Right atrium auricular region (tissue), 2 donors: ENCODE measurements at regions not wholly inside any gene's neighbourhood (a gene's known extent, or its start where the extent isn't known, plus 50 kb on each side); places are given as distances from the start of the nearest gene placed in this dataset.

Experiments
- DNase-seq: peaks from one replicate; pipeline ENCODE4 v3.0.0-alpha.2; 2019; ENCODE audit warnings: low spot score
- H3K27ac ChIP-seq, 2 donors: fragments of 200-600 bp; sonication (generic); 1 replicate in 1 of 2; 2 replicates in 1 of 2; pipeline ENCODE4 v1.5.1; 2016 to 2019
- H3K27me3 ChIP-seq, 2 donors: fragments of 200-600 bp; sonication (generic); one replicate each; pipeline versions ENCODE4 v1.5.1 to v1.6.0; 2017 to 2019
- H3K36me3 ChIP-seq: fragments of 200-600 bp; sonication (generic); one replicate; pipeline ENCODE4 v1.5.1; 2016
- H3K4me1 ChIP-seq, 2 donors: fragments of 200-600 bp; sonication (generic); one replicate each; pipeline versions ENCODE4 v1.5.1 to v1.6.0; 2017 to 2019
- H3K4me3 ChIP-seq, 2 donors: fragments of 200-600 bp; sonication (generic); 1 replicate in 1 of 2; 2 replicates in 1 of 2; pipeline ENCODE4 v1.5.1; 2017 to 2019; ENCODE audit warnings: mild to moderate bottlenecking in 1 of 2, moderate library complexity in 1 of 2
- H3K9me3 ChIP-seq, 2 donors: fragments of 200-600 bp; sonication (generic); one replicate each; pipeline ENCODE4 v1.5.1; 2019
- TF ChIP-seq, protein P1 (sequence below), 2 donors: fragments of 200-600 bp; sonication (generic); IDR thresholded peaks; one replicate each; pipeline ENCODE4 v1.5.1; 2019; ENCODE audit warnings: antibody characterized with exemption in 2 of 2

DNA sequence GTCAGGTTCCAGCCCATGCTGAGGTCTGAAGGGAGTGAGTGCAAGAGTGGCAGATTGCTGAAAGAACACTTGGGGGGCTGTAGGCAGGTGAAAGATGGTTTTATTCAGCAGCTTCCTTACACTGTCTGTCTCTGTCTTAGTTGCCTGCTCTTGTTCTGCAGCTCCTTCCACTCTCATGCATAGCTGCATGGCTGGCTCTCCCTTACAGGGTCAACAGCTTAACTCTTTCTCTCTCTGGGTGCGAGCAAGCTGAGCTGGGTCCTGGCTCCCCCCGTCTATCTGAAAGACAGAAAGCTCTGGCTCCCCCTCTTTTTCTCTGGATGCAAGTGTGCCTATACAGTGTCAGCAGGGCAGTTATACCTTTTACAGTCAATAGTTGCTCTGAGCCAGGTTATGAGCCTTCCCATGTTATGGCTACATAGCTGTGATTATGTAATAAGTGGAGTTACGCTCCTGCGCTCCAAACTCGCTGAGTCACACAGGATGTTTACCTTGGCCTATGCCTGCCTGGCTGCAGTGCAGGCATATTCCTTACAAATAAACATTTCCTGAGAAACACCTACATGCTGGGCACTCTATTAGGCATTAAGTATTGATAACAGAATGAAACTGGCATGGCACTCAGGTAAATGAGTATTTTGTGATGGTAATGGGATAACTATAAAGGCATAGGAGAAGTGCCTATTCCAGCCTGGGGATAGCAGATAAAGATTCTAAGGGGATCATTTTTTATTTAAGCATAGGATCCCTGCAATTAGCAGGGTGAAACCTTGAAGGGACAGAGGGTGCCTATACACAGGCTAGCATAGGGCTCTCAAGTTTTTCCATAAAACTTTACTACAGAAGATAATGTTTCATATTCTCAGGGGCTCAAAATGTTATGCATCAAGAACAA is 826.9 kb upstream of the PCDH9 start:
- H3K36me3 ChIP-seq, result no peaks in the 10 kb centered on the region
- no peaks in the 10 kb centered on the region for H3K9me3 ChIP-seq
- no peaks in the 10 kb centered on the region for H3K27me3 ChIP-seq
- TF ChIP-seq, protein P1, sequence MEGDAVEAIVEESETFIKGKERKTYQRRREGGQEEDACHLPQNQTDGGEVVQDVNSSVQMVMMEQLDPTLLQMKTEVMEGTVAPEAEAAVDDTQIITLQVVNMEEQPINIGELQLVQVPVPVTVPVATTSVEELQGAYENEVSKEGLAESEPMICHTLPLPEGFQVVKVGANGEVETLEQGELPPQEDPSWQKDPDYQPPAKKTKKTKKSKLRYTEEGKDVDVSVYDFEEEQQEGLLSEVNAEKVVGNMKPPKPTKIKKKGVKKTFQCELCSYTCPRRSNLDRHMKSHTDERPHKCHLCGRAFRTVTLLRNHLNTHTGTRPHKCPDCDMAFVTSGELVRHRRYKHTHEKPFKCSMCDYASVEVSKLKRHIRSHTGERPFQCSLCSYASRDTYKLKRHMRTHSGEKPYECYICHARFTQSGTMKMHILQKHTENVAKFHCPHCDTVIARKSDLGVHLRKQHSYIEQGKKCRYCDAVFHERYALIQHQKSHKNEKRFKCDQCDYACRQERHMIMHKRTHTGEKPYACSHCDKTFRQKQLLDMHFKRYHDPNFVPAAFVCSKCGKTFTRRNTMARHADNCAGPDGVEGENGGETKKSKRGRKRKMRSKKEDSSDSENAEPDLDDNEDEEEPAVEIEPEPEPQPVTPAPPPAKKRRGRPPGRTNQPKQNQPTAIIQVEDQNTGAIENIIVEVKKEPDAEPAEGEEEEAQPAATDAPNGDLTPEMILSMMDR (IDR thresholded peaks at IDR 0.05), result no peak
- H3K4me1 ChIP-seq, result no peaks in the 10 kb centered on the region
- H3K4me3 ChIP-seq, result no peak overlapping the region
- H3K27ac ChIP-seq, result no peak overlapping the region
- no peak for DNase-seq

DNA sequence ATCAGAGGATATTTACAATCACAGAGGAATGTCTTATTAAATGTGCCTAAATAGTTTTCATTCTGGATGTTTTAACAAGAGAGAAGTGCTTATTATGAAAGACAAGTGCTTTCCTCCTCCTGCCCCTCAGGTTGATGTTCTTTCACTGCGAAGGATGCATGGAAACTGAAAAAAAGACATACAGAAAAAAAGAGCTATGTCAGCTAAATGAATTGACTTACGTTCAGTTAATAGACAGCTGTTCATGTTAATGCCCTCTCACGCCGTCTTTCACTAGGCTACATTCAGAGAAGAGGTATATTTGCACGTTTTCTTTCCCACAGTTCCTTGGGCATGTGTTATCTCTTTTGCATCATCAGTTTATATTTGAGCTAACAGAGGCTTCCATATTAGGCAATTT is 821.8 kb upstream of the PCDH9 start:
- H3K27me3 ChIP-seq, result no peaks in the 10 kb centered on the region
- H3K4me3 ChIP-seq, result no peak overlapping the region
- no peak overlapping the region for H3K27ac ChIP-seq
- H3K36me3 ChIP-seq, result no peaks in the 10 kb centered on the region
- H3K9me3 ChIP-seq, result no peaks in the 10 kb centered on the region
- TF ChIP-seq, protein P1 (IDR thresholded peaks at IDR 0.05), result no peak
- no peak for DNase-seq
- no peaks in the 10 kb centered on the region for H3K4me1 ChIP-seq

DNA sequence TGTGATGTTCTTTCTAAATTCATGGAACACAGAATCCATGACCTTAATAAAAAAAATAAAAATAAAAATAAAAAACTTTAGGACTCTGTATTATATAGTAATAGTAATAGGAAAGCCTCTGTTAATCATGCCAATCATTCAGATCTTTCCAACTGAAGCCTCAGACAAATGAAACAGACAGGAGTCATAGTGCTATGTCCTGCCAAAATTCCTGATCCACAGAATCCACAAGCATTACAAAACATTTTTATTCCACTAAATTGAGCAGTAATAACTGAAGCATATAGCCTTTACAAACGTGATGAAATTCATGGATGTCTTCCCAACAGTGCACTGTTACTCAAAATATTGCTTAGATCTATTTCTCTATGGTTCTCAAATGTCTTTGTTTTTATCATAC is 820.6 kb upstream of the PCDH9 start:
- no peaks in the 10 kb centered on the region for H3K9me3 ChIP-seq
- no peaks in the 10 kb centered on the region for H3K4me1 ChIP-seq
- no peak overlapping the region for H3K27ac ChIP-seq
- no peaks in the 10 kb centered on the region for H3K27me3 ChIP-seq
- no peaks in the 10 kb centered on the region for H3K36me3 ChIP-seq
- H3K4me3 ChIP-seq, result no peak overlapping the region
- DNase-seq, result no peak
- TF ChIP-seq, protein P1 (IDR thresholded peaks at IDR 0.05), result no peak

DNA sequence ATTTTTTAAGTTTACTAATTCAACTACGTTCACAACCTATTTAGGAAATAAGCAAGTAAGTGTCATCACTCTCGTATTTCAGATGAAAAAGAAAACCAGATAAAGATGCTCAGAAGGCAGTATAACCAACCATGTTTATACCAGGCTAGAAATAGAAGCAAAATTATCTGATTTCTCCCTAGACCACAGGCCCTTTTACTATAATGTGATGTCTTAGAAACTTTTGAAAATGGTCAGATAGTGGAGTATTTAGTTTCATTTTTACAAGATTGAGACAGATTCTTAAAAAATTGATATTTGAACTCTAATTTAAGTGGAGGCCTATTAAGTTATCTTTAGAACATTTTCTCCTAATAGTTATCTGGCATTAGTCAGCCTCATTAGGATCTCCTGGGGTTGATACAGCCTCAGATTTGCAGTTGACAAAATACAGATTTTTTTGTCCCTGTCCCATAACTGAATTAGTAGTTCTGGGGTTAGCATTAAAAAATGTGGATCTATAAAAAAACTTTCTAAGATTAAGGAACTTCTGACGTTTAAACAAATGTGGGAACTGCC is 818.7 kb upstream of the PCDH9 start:
- Histone ChIP-seq H3K27ac (no peak overlapping the region), H3K4me1 (no peaks in the 10 kb centered on the region), H3K9me3 (no peaks in the 10 kb centered on the region), H3K4me3 (no peak overlapping the region), H3K27me3 (no peaks in the 10 kb centered on the region), H3K36me3 (no peaks in the 10 kb centered on the region)
- no peak for DNase-seq
- TF ChIP-seq, protein P1 (IDR thresholded peaks at IDR 0.05), result no peak

DNA sequence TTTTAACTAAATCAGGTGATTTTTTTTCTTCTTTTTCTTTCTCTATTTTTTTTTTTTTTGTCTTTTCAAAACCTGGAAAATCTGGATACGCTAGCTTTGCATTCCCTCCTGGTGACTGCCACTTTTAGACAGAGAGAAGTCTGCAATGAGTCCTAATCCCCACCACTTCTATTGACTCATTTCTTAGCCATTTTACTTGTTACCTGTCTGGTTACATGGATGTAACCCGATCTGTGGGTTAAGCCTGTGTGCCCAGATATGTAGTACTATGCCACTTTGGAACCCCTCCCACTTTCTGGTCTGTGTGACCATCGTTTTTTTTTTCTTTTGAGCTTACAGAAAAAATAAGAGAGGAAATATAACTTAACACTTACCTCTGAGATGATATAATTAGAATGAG is 817.8 kb upstream of the PCDH9 start:
- no peak overlapping the region for H3K27ac ChIP-seq
- DNase-seq, result no peak
- TF ChIP-seq, protein P1 (IDR thresholded peaks at IDR 0.05), result no peak
- H3K4me3 ChIP-seq, result no peak overlapping the region
- H3K9me3 ChIP-seq, result no peaks in the 10 kb centered on the region
- H3K4me1 ChIP-seq, result no peaks in the 10 kb centered on the region
- no peaks in the 10 kb centered on the region for H3K27me3 ChIP-seq
- H3K36me3 ChIP-seq, result no peaks in the 10 kb centered on the region
